CD4-positive, alpha-beta T cell (primary cell): ENCODE measurements at regions not wholly inside any gene's neighbourhood (a gene's known extent, or its start where the extent isn't known, plus 50 kb on each side); places are given as distances from the start of the nearest gene placed in this dataset.

Source experiments
- ATAC-seq: fragments of 200-7000 bp; cut with Tn5 transposase; one replicate; pipeline ENCODE4 v1.10.0; 2022; ENCODE audit warnings: mild to moderate bottlenecking; ENCODE audit not compliant: poor library complexity
- CTCF ChIA-PET: fragments of 350-600 bp; sonication (Branson Sonifier 250); formaldehyde crosslinking; loops from one replicate; lab custom pipeline; 2021; ENCODE audit warnings: antibody characterized with exemption, inconsistent platforms; lab: Charles Lee
- POLR2A ChIA-PET: fragments of 350-600 bp; sonication (Branson Sonifier 250); formaldehyde crosslinking; loops from one replicate; lab custom pipeline; 2021; ENCODE audit warnings: antibody characterized with exemption, inconsistent platforms; lab: Charles Lee
- DNase-seq, 14 experiments: peaks; one replicate each; pipeline ENCODE4 v3.0.0-alpha.2; 2013 to 2020; ENCODE audit warnings: mixed read lengths in 2 of 14
- H3K27ac ChIP-seq, 2 donors: one replicate each; pipeline versions ENCODE4 v1.5.1 to v1.7.0; 2013; ENCODE audit warnings: low read length in 2 of 2, low read depth in 1 of 2, mild to moderate bottlenecking in 1 of 2
- H3K27me3 ChIP-seq, 2 experiments: 1 replicate in 1 of 2; 2 replicates in 1 of 2; pipeline versions ENCODE4 v1.6.1 to v1.7.0; 2013; ENCODE audit warnings: low read length in 2 of 2, control low read depth in 1 of 2, mild to moderate bottlenecking in 1 of 2, moderate library complexity in 1 of 2; ENCODE audit not compliant: insufficient read depth in 2 of 2, control insufficient read depth in 1 of 2
- H3K36me3 ChIP-seq: one replicate; pipeline ENCODE4 v1.6.1; 2013; ENCODE audit warnings: low read length, control low read depth; ENCODE audit not compliant: insufficient read depth
- H3K4me1 ChIP-seq: one replicate; pipeline ENCODE4 v1.6.1; 2013; ENCODE audit warnings: low read length, control low read depth; ENCODE audit not compliant: insufficient read depth
- H3K4me3 ChIP-seq: one replicate; pipeline ENCODE4 v1.5.1; 2013; ENCODE audit warnings: mild to moderate bottlenecking, low read length, moderate library complexity
- H3K9me3 ChIP-seq, 2 experiments: 1 replicate in 1 of 2; 2 replicates in 1 of 2; pipeline versions ENCODE4 v1.6.1 to v1.7.0; 2013; ENCODE audit warnings: low read length in 2 of 2, mild to moderate bottlenecking in 2 of 2, control low read depth in 1 of 2, moderate library complexity in 1 of 2; ENCODE audit not compliant: control insufficient read depth in 1 of 2, insufficient read depth in 1 of 2
- H3K27ac Mint-ChIP-seq: one replicate; pipeline ENCODE4 v1.8.0; 2020; ENCODE audit warnings: mixed read lengths
- H3K27me3 Mint-ChIP-seq: one replicate; pipeline ENCODE4 v1.8.0; 2021; ENCODE audit warnings: mixed read lengths
- H3K36me3 Mint-ChIP-seq: one replicate; pipeline ENCODE4 v1.8.0; 2021; ENCODE audit warnings: low read depth, mixed read lengths
- H3K4me1 Mint-ChIP-seq: one replicate; pipeline ENCODE4 v1.8.0; 2021; ENCODE audit warnings: low read depth, mixed read lengths
- H3K4me3 Mint-ChIP-seq: one replicate; pipeline ENCODE4 v1.8.0; 2020; ENCODE audit warnings: mild to moderate bottlenecking, mixed read lengths
- H3K9me3 Mint-ChIP-seq: one replicate; pipeline ENCODE4 v1.8.0; 2020; ENCODE audit warnings: mixed read lengths
- CTCF ChIP-seq: fragments of 200-600 bp; IDR thresholded peaks from one replicate; pipeline ENCODE4 v1.8.0; 2022; ENCODE audit warnings: antibody characterized with exemption, mild to moderate bottlenecking
- intact Hi-C, 2 experiments: fragments of 100-400 bp; cut with DNase I in 1 of 2; cut with micrococcal nuclease in 1 of 2; formaldehyde crosslinking; loops; one replicate each; pipeline versions ENCODE4 v1.15.1 to v1.9.0; 2023 to 2025; cut with DNase I, micrococcal nuclease

- intact Hi-C loops: no loop called here
- H3K4me1 Mint-ChIP-seq: no peaks in the 10 kb centered on the region
- Histone ChIP-seq H3K27ac (no peak overlapping the region), H3K36me3 (no peaks in the 10 kb centered on the region), H3K4me1 (no peaks in the 10 kb centered on the region), H3K4me3 (no peak overlapping the region), H3K9me3 (peaks cover 0 to 8% of the 10 kb centered on the region in 2 experiments), H3K27me3 (no peaks in the 10 kb centered on the region)
- TF ChIP-seq CTCF: no peak
- H3K27ac Mint-ChIP-seq: no peak overlapping the region
- DNase-seq: no peak
- H3K36me3 Mint-ChIP-seq: no peaks in the 10 kb centered on the region
- no peak overlapping the region for H3K4me3 Mint-ChIP-seq
- POLR2A ChIA-PET: no interaction called here
- no peaks in the 10 kb centered on the region for H3K9me3 Mint-ChIP-seq
- no peaks in the 10 kb centered on the region for H3K27me3 Mint-ChIP-seq
- CTCF ChIA-PET: no interaction called here
- ATAC-seq: no peak
Observed at GRCh38 chr16:13559624-13560023, 360.3 kb upstream of the ERCC4 start.

- Mint-ChIP-seq H3K27me3 (no peaks in the 10 kb centered on the region), H3K36me3 (no peaks in the 10 kb centered on the region), H3K4me1 (no peaks in the 10 kb centered on the region), H3K27ac (no peak overlapping the region), H3K4me3 (no peak overlapping the region), H3K9me3 (no peaks in the 10 kb centered on the region)
- POLR2A ChIA-PET: no interaction called here
- Histone ChIP-seq H3K4me1 (no peaks in the 10 kb centered on the region), H3K4me3 (no peak overlapping the region), H3K27me3 (no peaks in the 10 kb centered on the region), H3K27ac (no peak overlapping the region), H3K36me3 (no peaks in the 10 kb centered on the region), H3K9me3 (peaks cover 0 to 13% of the 10 kb centered on the region in 2 experiments)
- ATAC-seq (no peak), DNase-seq (no peak)
- intact Hi-C loops: no loop called here
- no peak for TF ChIP-seq CTCF
- CTCF ChIA-PET: no interaction called here
Observed at GRCh38 chr16:13560151-13560550, 359.8 kb upstream of the ERCC4 start.

GRCh38 chr16:13561291-13562070 lies 358.5 kb upstream of the ERCC4 start:
- Histone ChIP-seq H3K9me3 (peaks cover 0 to 15% of the 10 kb centered on the region in 2 experiments), H3K4me1 (no peaks in the 10 kb centered on the region), H3K27me3 (no peaks in the 10 kb centered on the region), H3K27ac (no peak overlapping the region), H3K36me3 (no peaks in the 10 kb centered on the region), H3K4me3 (no peak overlapping the region)
- intact Hi-C loops: no loop called here
- ATAC-seq: no peak
- H3K9me3 Mint-ChIP-seq: no peaks in the 10 kb centered on the region
- POLR2A ChIA-PET: no interaction called here
- CTCF ChIA-PET: no interaction called here
- TF ChIP-seq CTCF: no peak
- no peaks in the 10 kb centered on the region for H3K36me3 Mint-ChIP-seq
- no peak overlapping the region for H3K4me3 Mint-ChIP-seq
- no peaks in the 10 kb centered on the region for H3K27me3 Mint-ChIP-seq
- H3K27ac Mint-ChIP-seq: no peak overlapping the region
- no peak for DNase-seq
- H3K4me1 Mint-ChIP-seq: no peaks in the 10 kb centered on the region
